Thyroid gland (tissue), 4 donors: ENCODE measurements at regions not wholly inside any gene's neighbourhood (a gene's known extent, or its start where the extent isn't known, plus 50 kb on each side); places are given as distances from the start of the nearest gene placed in this dataset.

ENCODE experiments used
- DNase-seq, 2 donors: peaks; one replicate each; pipeline ENCODE4 v3.0.0-alpha.2; 2019
- H3K27ac ChIP-seq, 3 donors: fragments of 200-600 bp; sonication (generic); 1 replicate in 2 of 3; 2 replicates in 1 of 3; pipeline ENCODE4 v1.5.1; 2016 to 2019; ENCODE audit warnings: mild to moderate bottlenecking in 1 of 3, moderate library complexity in 1 of 3
- H3K27me3 ChIP-seq: fragments of 200-600 bp; sonication (generic); one replicate; pipeline ENCODE4 v1.5.1; 2019
- H3K36me3 ChIP-seq, 2 donors: fragments of 200-600 bp; sonication (generic); one replicate each; pipeline ENCODE4 v1.5.1; 2016 to 2019
- H3K4me1 ChIP-seq, 2 donors: fragments of 200-600 bp; sonication (generic); one replicate each; pipeline ENCODE4 v1.5.1; 2017 to 2019
- H3K4me3 ChIP-seq, 3 donors: fragments of 200-600 bp; sonication (generic); replicated peaks in 1 of 3; 1 replicate in 2 of 3; 2 replicates in 1 of 3; pipeline ENCODE4 v1.5.1; 2016; ENCODE audit warnings: mild to moderate bottlenecking in 1 of 3
- H3K9me3 ChIP-seq: fragments of 200-600 bp; sonication (generic); one replicate; pipeline ENCODE4 v1.5.1; 2017
- CTCF ChIP-seq, 6 experiments: fragments of 200-600 bp in 3 of 6; fragments of 450-650 bp in 3 of 6; sonication (generic) in 3 of 6; IDR thresholded peaks; one replicate each; pipeline ENCODE4 v1.5.1; 2016 to 2019; ENCODE audit warnings: antibody characterized with exemption in 6 of 6, mild to moderate bottlenecking in 2 of 6, inconsistent platforms in 1 of 6, moderate library complexity in 1 of 6
- POLR2A ChIP-seq, 2 donors: fragments of 450-650 bp; IDR thresholded peaks; one replicate each; pipeline ENCODE4 v1.6.1; 2017; ENCODE audit warnings: antibody characterized with exemption in 2 of 2, mild to moderate bottlenecking in 2 of 2, moderate library complexity in 1 of 2
- WGBS, 2 donors: methylation state at CpG; one replicate each; pipeline ENCODE4 v1.1.5; 2017; 5-methylcytosine and 5-hydroxymethylcytosine counted together
- intact Hi-C: fragments of 100-400 bp; cut with DNase I; formaldehyde crosslinking; loops from one replicate; pipeline ENCODE4 v1.15.1; 2023

DNA sequence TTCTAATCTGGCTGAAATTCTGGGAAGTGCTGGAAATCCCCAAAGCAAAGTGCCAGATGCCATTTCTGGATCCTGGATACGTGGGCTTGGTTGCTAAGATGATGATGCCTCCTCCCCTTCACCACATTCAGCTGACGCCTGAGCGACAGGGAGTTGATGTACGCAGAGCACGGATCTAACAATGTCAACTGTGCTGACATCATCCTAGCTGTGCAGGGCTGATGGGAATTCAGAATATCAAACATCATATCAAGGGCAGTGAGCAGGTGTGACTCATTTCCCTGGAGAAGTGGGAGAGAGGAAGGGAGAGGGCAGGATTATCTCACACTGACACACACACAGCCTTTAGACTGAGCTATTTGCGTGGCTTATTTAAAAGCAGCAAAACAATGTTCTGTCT is 92.6 kb upstream of the ZBTB20 start:
- H3K27ac ChIP-seq = no peak overlapping the region
- intact Hi-C loops = no loop called here
- no peaks in the 10 kb centered on the region for H3K27me3 ChIP-seq
- no peaks in the 10 kb centered on the region for H3K9me3 ChIP-seq
- WGBS, 2 donors = 36 to 50% methylated on average over 6 of the region's 6 CpGs
- H3K4me3 ChIP-seq = no peak overlapping the region
- peak in 1 of 2 donors; percentile 18 for DNase-seq
- H3K36me3 ChIP-seq = no peaks in the 10 kb centered on the region
- TF ChIP-seq CTCF (IDR thresholded peaks at IDR 0.05) = no peak
- no peak for TF ChIP-seq POLR2A (IDR thresholded peaks at IDR 0.05)
- H3K4me1 ChIP-seq = no peaks in the 10 kb centered on the region

GRCh38 chr3:115244350-115244749 is 97.3 kb upstream of the ZBTB20 start:
- TF ChIP-seq CTCF (IDR thresholded peaks at IDR 0.05) = no peak
- no peak for TF ChIP-seq POLR2A (IDR thresholded peaks at IDR 0.05)
- no peak overlapping the region for H3K27ac ChIP-seq
- H3K4me3 ChIP-seq = no peak overlapping the region
- no peaks in the 10 kb centered on the region for H3K27me3 ChIP-seq
- intact Hi-C loops = no loop called here
- no peaks in the 10 kb centered on the region for H3K4me1 ChIP-seq
- whole genome bisulfite sequencing, 2 donors = 89 to 91% methylated on average over 3 of the region's 3 CpGs
- no peaks in the 10 kb centered on the region for H3K9me3 ChIP-seq
- H3K36me3 ChIP-seq = no peaks in the 10 kb centered on the region
- DNase-seq = no peak

DNA sequence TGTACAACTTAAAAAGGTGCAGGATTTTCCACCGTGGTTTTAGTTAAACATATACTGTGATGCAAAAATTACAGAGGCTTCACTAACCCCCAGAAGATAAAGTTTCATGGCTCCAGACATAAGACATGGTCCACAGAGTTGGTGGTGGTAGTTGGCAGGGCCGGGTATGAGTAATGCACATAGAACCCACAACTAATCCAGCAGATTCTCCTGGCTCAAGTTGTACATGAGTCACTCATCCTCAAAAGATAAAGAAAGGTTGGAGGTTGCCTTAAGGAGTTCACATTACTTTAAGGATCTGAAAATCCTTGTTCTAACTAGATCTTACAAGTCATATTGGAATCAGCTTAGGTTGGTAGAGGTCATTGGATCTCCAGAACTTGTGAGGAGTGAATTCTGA is 98.3 kb upstream of the ZBTB20 start:
- TF ChIP-seq POLR2A (IDR thresholded peaks at IDR 0.05) = no peak
- no peak for TF ChIP-seq CTCF (IDR thresholded peaks at IDR 0.05)
- no peaks in the 10 kb centered on the region for H3K36me3 ChIP-seq
- H3K4me1 ChIP-seq = no peaks in the 10 kb centered on the region
- intact Hi-C loops = no loop called here
- no peak overlapping the region for H3K27ac ChIP-seq
- 93% methylated on average over 2 of the region's 2 CpGs for WGBS, 2 donors
- no peaks in the 10 kb centered on the region for H3K27me3 ChIP-seq
- no peaks in the 10 kb centered on the region for H3K9me3 ChIP-seq
- DNase-seq = no peak
- H3K4me3 ChIP-seq = no peak overlapping the region

DNA sequence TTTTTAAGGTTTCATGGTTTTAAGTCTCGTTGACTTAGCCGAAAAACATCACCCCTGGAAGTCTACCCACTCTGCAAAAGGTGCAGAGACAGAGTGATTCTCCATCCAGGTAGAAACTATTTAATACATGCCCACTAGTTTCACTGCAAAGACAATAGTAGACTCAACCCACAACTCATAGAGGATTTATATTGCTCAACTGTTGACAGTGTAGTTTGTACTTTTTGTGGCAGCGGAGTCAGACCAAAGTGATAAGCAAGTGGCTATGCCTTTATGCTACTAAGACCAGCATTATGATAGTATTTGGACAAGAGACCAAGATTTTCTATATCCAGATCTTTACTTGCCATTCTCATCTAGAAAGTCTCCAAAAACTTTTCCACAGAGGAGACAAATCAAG is 98.8 kb upstream of the ZBTB20 start:
- Histone ChIP-seq H3K4me3 (no peak overlapping the region), H3K9me3 (no peaks in the 10 kb centered on the region), H3K27ac (no peak overlapping the region), H3K27me3 (no peaks in the 10 kb centered on the region), H3K36me3 (no peaks in the 10 kb centered on the region), H3K4me1 (no peaks in the 10 kb centered on the region)
- TF ChIP-seq POLR2A (IDR thresholded peaks at IDR 0.05) (no peak), CTCF (IDR thresholded peaks at IDR 0.05) (no peak)
- intact Hi-C loops = no loop called here
- no peak for DNase-seq
- 91% methylated on average over 3 of the region's 3 CpGs for WGBS, 2 donors

DNA sequence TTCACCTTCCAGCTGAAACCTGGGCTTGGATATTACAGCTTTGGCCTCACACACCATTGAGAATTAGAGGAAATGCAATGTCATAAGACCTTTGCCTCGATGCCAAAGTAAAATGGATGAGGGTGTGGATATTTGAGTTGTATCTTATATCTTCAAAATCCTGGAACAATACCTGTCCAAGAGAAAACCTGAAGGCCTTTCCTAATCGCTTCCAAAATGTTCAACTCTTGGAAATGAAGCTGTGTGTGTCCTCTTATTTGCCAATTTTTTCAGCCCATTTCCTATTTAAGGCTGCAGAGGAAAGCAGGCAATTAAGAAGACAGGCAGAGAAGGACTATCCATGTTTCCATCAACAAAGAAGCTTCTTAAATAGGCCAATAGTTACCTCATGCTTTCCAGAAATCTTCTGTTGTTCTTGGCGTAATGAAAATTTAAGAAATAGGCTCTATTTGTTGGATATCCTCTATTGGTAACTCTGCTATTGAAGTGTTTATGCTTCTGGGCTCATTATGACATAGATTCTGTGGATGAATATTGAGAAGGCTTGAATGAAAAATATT is 99.5 kb upstream of the ZBTB20 start:
- Histone ChIP-seq H3K9me3 (no peaks in the 10 kb centered on the region), H3K4me3 (no peak overlapping the region), H3K36me3 (no peaks in the 10 kb centered on the region), H3K27me3 (no peaks in the 10 kb centered on the region), H3K4me1 (no peaks in the 10 kb centered on the region), H3K27ac (no peak overlapping the region)
- DNase-seq = no peak
- WGBS, 2 donors = 63 to 75% methylated on average over 3 of the region's 3 CpGs
- intact Hi-C loops = no loop called here
- TF ChIP-seq CTCF (IDR thresholded peaks at IDR 0.05) = no peak
- no peak for TF ChIP-seq POLR2A (IDR thresholded peaks at IDR 0.05)
